GM12864 (cell line): ENCODE measurements at regions not wholly inside any gene's neighbourhood (a gene's known extent, or its start where the extent isn't known, plus 50 kb on each side); places are given as distances from the start of the nearest gene placed in this dataset.

Experiments
- DNase-seq: peaks from one replicate; pipeline ENCODE4 v3.0.0-alpha.2; 2011; ENCODE audit warnings: low read depth
- H3K4me3 ChIP-seq: 2 replicates; pipeline ENCODE4 v1.5.1; 2011; ENCODE audit warnings: mild to moderate bottlenecking, low read depth, low read length, control low read depth
- TF ChIP-seq, protein P1 (sequence below): IDR thresholded peaks from 2 replicates; pipeline ENCODE4 v1.5.1; 2011; ENCODE audit warnings: low read depth, mild to moderate bottlenecking, moderate library complexity, low read length, control low read depth, inconsistent platforms; ENCODE audit errors: missing control alignments

DNA sequence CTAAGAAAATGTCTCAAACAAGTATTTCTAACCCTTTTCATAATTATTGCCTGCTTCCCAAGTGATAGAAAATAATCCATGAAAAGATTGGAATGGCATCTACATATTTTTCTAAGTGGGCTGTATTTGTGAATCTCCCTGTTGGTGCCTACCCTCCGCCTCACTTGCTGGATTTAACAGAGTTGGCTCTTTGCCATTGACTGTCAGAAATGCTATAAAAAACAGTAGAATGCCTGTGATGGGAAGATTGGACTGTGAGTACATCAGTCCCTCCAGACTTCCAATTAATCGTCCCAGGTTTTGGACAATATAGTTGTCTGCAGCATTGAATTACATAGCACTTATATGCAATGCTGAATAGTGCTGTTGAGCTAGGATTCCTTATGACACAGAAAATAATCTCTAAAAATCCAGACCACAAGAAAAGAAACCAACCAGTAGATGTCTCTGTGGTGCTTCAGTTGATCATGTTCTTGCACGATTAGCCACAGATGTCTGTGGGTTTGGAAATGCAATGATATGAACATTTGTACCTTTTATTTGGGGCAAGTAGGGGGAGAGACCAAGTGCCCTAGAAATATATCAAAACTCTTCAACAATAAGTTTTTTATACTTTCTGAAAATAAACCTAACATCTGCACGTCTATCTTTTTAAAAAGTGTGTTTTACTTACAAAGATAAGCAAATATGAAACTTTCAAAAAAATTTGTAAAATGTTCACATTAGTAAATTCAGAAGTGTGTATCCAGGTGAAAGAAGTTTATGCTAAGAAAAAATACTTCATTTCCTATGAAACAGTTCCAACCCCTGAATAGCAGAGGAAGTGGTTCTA is 88.5 kb downstream of the DYNAP start:
- TF ChIP-seq, protein P1, sequence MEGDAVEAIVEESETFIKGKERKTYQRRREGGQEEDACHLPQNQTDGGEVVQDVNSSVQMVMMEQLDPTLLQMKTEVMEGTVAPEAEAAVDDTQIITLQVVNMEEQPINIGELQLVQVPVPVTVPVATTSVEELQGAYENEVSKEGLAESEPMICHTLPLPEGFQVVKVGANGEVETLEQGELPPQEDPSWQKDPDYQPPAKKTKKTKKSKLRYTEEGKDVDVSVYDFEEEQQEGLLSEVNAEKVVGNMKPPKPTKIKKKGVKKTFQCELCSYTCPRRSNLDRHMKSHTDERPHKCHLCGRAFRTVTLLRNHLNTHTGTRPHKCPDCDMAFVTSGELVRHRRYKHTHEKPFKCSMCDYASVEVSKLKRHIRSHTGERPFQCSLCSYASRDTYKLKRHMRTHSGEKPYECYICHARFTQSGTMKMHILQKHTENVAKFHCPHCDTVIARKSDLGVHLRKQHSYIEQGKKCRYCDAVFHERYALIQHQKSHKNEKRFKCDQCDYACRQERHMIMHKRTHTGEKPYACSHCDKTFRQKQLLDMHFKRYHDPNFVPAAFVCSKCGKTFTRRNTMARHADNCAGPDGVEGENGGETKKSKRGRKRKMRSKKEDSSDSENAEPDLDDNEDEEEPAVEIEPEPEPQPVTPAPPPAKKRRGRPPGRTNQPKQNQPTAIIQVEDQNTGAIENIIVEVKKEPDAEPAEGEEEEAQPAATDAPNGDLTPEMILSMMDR: peak; percentile 30
- DNase-seq: no peak
- no peak overlapping the region for H3K4me3 ChIP-seq

DNA sequence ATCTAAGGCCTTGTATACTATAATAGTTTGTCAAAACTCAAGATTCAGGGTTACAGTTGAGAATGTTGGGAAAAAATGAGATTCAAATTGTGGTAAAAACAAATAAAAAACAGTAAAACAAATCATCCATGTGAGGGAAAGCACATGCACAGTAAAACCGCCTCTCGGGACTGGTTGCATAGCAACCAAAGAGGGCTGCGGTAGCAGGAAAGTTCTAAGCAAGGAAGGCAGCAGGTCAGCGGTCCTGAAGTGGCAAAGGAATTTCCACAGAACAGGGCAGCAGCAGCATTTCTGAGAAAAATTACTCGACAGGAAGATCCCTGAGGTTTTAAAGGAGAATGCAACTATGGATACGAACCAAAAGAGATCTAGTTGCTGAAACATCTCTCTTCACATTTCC is 93.7 kb downstream of the DYNAP start:
- H3K4me3 ChIP-seq: no peak overlapping the region
- DNase-seq: no peak
- TF ChIP-seq, protein P1: no peak

DNA sequence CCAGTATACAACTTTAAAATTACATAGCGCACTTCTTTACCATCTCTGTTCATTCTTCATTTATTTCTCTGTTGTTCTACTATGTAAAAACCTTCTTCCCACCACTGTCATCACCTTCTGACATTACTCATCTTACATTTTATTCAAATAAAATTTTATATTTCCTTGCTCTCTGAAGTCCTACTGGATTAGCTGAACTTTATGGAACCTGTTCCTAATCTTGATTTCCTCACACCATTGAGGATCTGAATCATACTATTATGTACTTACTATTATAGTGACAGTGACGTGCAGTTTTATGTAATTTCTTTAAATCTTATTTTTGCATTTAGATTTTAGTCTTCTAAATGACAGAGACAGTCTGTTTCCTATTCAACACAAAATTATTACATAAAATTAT is 98.3 kb downstream of the DYNAP start:
- TF ChIP-seq, protein P1: no peak
- H3K4me3 ChIP-seq: no peak overlapping the region
- DNase-seq: no peak

DNA sequence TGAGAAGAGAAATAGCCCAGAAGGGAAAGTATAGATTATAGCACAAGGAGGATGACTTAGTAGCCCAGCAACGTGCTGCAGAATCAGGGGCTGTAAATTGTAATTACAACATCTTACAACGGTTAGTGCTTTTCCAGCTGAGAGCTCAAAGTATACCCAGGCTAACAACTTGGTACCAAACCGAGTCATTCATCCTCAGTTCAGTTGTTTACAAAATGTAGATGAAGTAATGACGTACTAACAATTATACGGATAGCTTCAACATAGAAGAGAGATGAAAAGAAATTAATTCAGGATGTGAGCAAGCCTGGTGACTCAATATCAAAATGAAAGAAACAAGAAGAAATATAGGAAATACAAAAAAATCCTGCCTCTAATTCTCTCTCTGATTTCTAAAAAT is 99.2 kb downstream of the DYNAP start:
- TF ChIP-seq, protein P1: no peak
- no peak for DNase-seq
- no peak overlapping the region for H3K4me3 ChIP-seq

DNA sequence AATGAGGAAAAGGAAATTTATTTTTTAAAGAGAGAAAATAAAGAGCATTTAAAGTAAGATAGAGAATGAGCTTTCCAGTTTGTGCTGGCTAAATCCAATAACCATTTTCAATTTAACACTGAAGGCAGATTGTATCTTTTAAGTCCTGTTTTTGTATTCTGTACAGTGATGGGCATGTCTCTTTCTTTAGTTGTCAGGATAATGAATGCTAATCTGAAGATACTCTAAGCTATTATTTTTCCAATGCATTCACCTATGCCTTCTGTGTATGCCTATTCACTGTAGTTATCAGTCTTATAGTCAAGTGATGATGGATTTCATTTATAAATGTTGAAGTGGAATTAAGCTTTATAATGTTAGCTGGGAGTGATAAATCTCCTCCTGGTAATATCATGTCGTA is 101.4 kb downstream of the DYNAP start:
- H3K4me3 ChIP-seq: no peak overlapping the region
- no peak for DNase-seq
- TF ChIP-seq, protein P1: no peak

DNA sequence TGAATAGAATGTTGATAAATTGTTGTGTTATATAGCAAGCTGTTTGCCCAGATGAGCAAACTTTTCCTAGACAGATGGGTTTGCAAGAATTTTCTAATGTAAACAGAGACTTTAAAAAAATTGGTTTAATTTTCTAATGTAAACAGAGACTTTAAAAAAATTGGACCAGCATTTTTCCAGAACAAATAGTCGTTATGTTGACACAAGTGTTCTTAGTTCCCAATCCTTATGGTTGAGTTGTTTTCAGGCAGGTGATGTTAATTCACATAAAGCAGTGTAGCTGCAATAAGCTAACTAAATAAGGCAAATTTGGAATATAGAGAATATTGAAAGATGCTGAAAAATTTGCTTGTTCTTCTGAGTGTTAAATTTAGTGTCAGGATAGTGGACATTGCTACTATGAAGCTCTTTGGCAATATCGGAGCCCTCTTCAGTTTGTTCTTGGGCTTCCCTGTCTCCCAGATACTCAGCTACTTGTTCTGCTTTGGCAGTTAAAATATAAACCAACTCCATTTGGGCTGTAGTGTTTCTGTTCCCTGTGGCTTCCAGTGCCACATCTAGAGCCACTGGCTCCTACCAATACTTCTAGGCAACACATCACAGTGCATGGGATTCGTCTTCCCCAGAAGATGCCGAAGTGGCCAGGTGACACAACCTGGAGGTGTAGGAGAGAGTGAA is 105.7 kb downstream of the DYNAP start:
- TF ChIP-seq, protein P1: no peak
- DNase-seq: no peak
- H3K4me3 ChIP-seq: no peak overlapping the region
